RWPE2 (cell line): ENCODE measurements at regions not wholly inside any gene's neighbourhood (a gene's known extent, or its start where the extent isn't known, plus 50 kb on each side); places are given as distances from the start of the nearest gene placed in this dataset.

Experiments used
- ATAC-seq: fragments of 200-7000 bp; cut with Tn5 transposase; 3 replicates; pipeline ENCODE4 v1.9.1; 2021; ENCODE audit warnings: low read depth
- DNase-seq: peaks from one replicate; pipeline ENCODE4 v3.0.0-alpha.2; 2020; ENCODE audit warnings: low spot score
- H3K27ac ChIP-seq: fragments of 450-650 bp; 2 replicates; pipeline ENCODE4 v1.5.1; 2017; ENCODE audit warnings: mild to moderate bottlenecking; ENCODE audit not compliant: poor library complexity, severe bottlenecking
- H3K27me3 ChIP-seq: fragments of 250-450 bp; sonication (Bioruptor Pico); 2 replicates; pipeline ENCODE4 v1.5.1; 2021; ENCODE audit warnings: mild to moderate bottlenecking, moderate library complexity; ENCODE audit not compliant: insufficient read depth, poor library complexity, severe bottlenecking
- H3K36me3 ChIP-seq: fragments of 250-450 bp; sonication (Bioruptor Pico); 2 replicates; pipeline ENCODE4 v1.5.1; 2020; ENCODE audit warnings: low read depth, mild to moderate bottlenecking, moderate library complexity
- H3K4me1 ChIP-seq: fragments of 250-450 bp; sonication (Bioruptor Pico); 2 replicates; pipeline ENCODE4 v1.5.1; 2021; ENCODE audit warnings: mild to moderate bottlenecking, moderate library complexity; ENCODE audit not compliant: insufficient read depth, poor library complexity, severe bottlenecking
- H3K4me3 ChIP-seq: fragments of 250-450 bp; sonication (Bioruptor Pico); 2 replicates; pipeline ENCODE4 v1.5.1; 2021; ENCODE audit warnings: mild to moderate bottlenecking, moderate library complexity; ENCODE audit not compliant: severe bottlenecking
- H3K9me3 ChIP-seq: fragments of 250-450 bp; sonication (Bioruptor Pico); 2 replicates; pipeline ENCODE4 v1.5.1; 2021; ENCODE audit warnings: mild to moderate bottlenecking, moderate library complexity; ENCODE audit not compliant: severe bottlenecking
- TF ChIP-seq, protein P1 (sequence below): fragments of 450-650 bp; IDR thresholded peaks from one replicate; pipeline ENCODE4 v1.5.1; 2017; ENCODE audit warnings: mild to moderate bottlenecking, moderate library complexity; ENCODE audit not compliant: poor library complexity, severe bottlenecking

DNA sequence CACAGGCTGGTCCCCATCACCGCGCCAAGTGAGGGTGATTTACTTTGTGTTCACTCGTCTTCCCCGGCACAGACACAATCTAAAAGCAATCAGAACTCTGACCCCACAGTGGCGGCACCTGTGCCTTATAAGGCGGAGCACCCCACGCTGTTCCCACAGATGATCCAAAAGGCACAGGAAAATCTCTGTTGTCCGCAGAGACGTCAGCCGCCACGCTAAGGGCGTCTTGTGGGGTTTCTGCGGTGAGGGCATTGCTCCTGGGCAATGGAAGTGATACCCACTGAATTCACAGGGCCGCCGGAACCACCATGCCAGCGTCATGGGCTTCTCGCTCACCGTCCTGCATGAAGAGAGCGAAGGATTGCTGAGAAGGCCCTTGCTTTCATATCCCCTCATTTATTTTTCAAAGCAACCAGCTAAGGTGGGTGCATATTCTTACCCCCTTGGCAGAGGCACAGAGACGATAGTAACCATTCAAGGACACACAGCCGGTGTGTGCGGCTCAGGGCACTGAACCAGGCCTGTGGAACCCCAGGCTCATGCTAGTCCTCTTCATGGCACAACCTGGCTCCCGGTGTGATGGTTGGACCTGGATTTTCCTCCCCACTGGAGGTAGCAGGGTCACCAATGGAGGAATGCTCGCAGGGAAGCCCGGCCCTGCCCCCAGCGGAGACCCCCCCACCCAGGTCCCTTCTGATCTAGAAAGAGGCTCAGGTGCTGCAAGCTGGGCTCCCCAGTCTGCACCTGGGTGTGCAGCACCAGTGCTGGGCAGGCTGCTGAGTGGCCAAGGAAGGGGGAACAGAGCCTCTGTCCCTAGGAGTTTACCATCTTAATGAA is 279.0 kb downstream of the TCERG1L start:
- Histone ChIP-seq H3K4me3 (no peak overlapping the region), H3K9me3 (peaks cover 1% of the 10 kb centered on the region), H3K36me3 (no peaks in the 10 kb centered on the region), H3K27ac (no peak overlapping the region), H3K27me3 (no peaks in the 10 kb centered on the region), H3K4me1 (no peaks in the 10 kb centered on the region)
- ATAC-seq: no peak
- TF ChIP-seq, protein P1, sequence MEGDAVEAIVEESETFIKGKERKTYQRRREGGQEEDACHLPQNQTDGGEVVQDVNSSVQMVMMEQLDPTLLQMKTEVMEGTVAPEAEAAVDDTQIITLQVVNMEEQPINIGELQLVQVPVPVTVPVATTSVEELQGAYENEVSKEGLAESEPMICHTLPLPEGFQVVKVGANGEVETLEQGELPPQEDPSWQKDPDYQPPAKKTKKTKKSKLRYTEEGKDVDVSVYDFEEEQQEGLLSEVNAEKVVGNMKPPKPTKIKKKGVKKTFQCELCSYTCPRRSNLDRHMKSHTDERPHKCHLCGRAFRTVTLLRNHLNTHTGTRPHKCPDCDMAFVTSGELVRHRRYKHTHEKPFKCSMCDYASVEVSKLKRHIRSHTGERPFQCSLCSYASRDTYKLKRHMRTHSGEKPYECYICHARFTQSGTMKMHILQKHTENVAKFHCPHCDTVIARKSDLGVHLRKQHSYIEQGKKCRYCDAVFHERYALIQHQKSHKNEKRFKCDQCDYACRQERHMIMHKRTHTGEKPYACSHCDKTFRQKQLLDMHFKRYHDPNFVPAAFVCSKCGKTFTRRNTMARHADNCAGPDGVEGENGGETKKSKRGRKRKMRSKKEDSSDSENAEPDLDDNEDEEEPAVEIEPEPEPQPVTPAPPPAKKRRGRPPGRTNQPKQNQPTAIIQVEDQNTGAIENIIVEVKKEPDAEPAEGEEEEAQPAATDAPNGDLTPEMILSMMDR: no peak
- DNase-seq: no peak

DNA sequence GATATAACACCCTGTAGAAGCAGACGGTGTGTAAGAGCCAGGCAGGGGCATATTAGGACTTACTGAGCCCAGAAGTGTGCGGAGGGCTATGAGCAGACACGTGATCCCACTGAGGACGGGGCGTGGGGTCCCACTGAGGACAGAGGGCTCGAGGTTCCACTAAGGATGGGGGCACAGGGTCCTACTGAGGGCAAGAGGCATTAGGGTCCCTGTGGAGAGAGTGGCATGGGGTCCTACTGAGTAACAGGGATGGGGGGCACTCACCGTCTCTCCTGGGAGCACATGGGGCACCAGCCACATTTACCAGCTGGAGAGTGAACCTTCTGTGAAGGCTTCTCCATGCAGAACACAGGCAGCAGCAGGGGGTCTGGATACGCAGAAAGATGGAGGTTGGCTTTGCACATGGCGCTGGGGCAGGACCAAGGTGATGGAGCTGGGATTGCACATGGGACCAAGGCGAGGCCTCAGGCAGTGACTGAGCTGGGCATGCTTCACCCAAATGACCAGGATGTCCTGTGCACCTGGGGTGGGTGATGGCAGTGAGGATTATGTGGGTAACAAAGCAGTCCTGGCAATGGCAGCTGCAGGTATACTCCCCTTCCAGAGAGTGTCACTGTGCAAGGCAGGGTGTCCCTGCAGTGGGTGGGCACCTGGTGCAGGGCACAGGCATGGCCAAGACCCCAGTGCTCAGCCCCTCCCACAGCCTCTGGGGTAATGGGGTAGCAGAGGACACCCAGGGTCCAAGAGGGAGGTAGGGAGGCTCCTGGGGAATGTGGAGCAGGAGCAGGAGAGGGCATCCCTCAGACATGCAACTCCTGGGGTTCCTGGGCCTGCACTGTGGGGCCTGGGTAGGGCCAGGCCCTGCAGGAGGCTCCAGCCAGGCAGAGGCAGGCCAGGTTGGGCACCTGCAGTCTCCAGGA is 278.1 kb downstream of the TCERG1L start:
- TF ChIP-seq, protein P1: no peak
- Histone ChIP-seq H3K27ac (no peak overlapping the region), H3K4me3 (no peak overlapping the region), H3K4me1 (no peaks in the 10 kb centered on the region), H3K36me3 (no peaks in the 10 kb centered on the region), H3K27me3 (no peaks in the 10 kb centered on the region), H3K9me3 (peaks cover 1% of the 10 kb centered on the region)
- no peak for DNase-seq
- no peak for ATAC-seq

DNA sequence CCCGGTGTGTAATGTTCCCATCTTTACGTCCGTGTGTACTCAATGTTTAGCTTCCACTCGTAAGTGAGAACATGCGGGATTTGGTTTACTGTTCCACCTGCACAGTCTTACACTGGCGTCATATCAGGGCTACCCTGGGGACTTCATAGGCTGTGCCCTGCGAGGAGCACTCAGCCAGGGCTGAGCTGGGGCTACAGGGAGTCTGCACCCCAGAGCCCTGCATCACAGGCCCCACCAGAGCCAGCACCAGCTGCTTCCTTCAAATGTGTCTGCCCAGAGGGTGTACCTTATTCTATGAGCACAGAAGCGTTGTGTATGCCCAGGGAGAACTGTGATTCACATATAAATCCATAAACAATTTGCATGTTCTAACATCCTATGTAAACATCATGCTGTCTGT is 277.1 kb downstream of the TCERG1L start:
- H3K27ac ChIP-seq: no peak overlapping the region
- no peak overlapping the region for H3K4me3 ChIP-seq
- H3K36me3 ChIP-seq: no peaks in the 10 kb centered on the region
- no peaks in the 10 kb centered on the region for H3K4me1 ChIP-seq
- H3K27me3 ChIP-seq: no peaks in the 10 kb centered on the region
- TF ChIP-seq, protein P1: no peak
- H3K9me3 ChIP-seq: peaks cover 1% of the 10 kb centered on the region
- DNase-seq: no peak
- no peak for ATAC-seq

DNA sequence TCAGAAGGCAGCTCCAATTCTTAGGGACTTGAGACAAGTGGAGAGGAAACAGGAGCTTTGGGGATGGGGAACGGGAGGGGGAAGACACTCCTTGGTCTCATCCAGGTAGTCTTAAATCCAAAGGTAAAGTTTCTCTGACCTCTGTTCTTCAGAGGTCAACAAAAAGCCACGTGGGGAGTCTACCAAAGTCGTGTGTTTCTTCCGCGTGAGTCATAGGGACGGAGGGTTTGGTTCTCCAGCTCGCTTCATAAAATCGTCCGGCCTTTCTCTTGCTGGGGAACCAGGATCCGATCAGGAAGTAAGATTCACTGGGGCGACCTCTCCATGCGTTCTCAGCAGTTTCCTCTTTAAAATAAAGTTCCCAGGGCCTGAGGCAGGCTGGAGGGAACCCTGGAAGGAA is 275.7 kb downstream of the TCERG1L start:
- Histone ChIP-seq H3K9me3 (peaks cover 1% of the 10 kb centered on the region), H3K27ac (no peak overlapping the region), H3K36me3 (no peaks in the 10 kb centered on the region), H3K4me1 (no peaks in the 10 kb centered on the region), H3K27me3 (no peaks in the 10 kb centered on the region), H3K4me3 (no peak overlapping the region)
- no peak for DNase-seq
- TF ChIP-seq, protein P1: no peak
- no peak; the same call in 2 of the 3 replicates for ATAC-seq
